Activated CD8-positive, alpha-beta memory T cell treated with anti-CD3 and anti-CD28 coated beads for 24 hours (primary cell): ENCODE measurements at regions not wholly inside any gene's neighbourhood (a gene's known extent, or its start where the extent isn't known, plus 50 kb on each side); places are given as distances from the start of the nearest gene placed in this dataset.

Experiments
- DNase-seq: peaks from one replicate; pipeline ENCODE4 v3.0.0-alpha.2; 2020

GRCh38 chr20:50288128-50288623 is 97.5 kb downstream of the CEBPB start:
- DNase-seq, result no peak

- no peak for DNase-seq
Observed at GRCh38 chr20:50289581-50289980, 99.0 kb downstream of the CEBPB start.

- DNase-seq, result no peak
Observed at GRCh38 chr20:50290112-50290511, 99.5 kb downstream of the CEBPB start.

GRCh38 chr20:50290808-50291207 is 100.2 kb downstream of the CEBPB start:
- DNase-seq, result no peak

- DNase-seq, result no peak
Observed at GRCh38 chr20:50291254-50292078, 100.8 kb downstream of the CEBPB start.

- DNase-seq, result no peak
Observed at GRCh38 chr20:50292079-50292590, 101.5 kb downstream of the CEBPB start.

GRCh38 chr20:50292591-50293283 is 102.1 kb downstream of the CEBPB start:
- peak; percentile 75 for DNase-seq

- no peak for DNase-seq
Observed at GRCh38 chr20:50293284-50294139, 102.9 kb downstream of the CEBPB start.

GRCh38 chr20:50294164-50295088 is 103.8 kb downstream of the CEBPB start:
- no peak for DNase-seq

- no peak for DNase-seq
Observed at GRCh38 chr20:50295345-50295744, 104.7 kb downstream of the CEBPB start.

- no peak for DNase-seq
Observed at GRCh38 chr20:50295762-50296449, 105.3 kb downstream of the CEBPB start.

GRCh38 chr20:50296450-50297375 is 106.1 kb downstream of the CEBPB start:
- DNase-seq, result no peak

GRCh38 chr20:50297498-50298376 is 107.1 kb downstream of the CEBPB start:
- no peak for DNase-seq

- DNase-seq, result no peak
Observed at GRCh38 chr20:50298554-50299324, 108.1 kb downstream of the CEBPB start.

- DNase-seq, result no peak
Observed at GRCh38 chr20:50299325-50299629, 108.6 kb downstream of the CEBPB start.

- no peak for DNase-seq
Observed at GRCh38 chr20:50301165-50301564, 110.5 kb downstream of the CEBPB start.

- DNase-seq, result no peak
Observed at GRCh38 chr20:50301712-50302111, 111.1 kb downstream of the CEBPB start.

- no peak for DNase-seq
Observed at GRCh38 chr20:50302341-50303057, 111.9 kb downstream of the CEBPB start.
